GM12873 (cell line): ENCODE measurements at regions not wholly inside any gene's neighbourhood (a gene's known extent, or its start where the extent isn't known, plus 50 kb on each side); places are given as distances from the start of the nearest gene placed in this dataset.

Experiments used
- CTCF ChIP-seq: IDR thresholded peaks from 2 replicates; pipeline ENCODE4 v1.5.1; 2012; ENCODE audit warnings: low read depth, mild to moderate bottlenecking, moderate library complexity, low read length, control low read depth; ENCODE audit not compliant: insufficient read depth; ENCODE audit errors: missing control alignments

- TF ChIP-seq CTCF, result no peak
These were observed 150.1 kb upstream of the CCDC150 start for GRCh38 chr2:196489371-196489770.

GRCh38 chr2:196492946-196493345, 146.6 kb upstream of the CCDC150 start:
- TF ChIP-seq CTCF, result no peak

DNA sequence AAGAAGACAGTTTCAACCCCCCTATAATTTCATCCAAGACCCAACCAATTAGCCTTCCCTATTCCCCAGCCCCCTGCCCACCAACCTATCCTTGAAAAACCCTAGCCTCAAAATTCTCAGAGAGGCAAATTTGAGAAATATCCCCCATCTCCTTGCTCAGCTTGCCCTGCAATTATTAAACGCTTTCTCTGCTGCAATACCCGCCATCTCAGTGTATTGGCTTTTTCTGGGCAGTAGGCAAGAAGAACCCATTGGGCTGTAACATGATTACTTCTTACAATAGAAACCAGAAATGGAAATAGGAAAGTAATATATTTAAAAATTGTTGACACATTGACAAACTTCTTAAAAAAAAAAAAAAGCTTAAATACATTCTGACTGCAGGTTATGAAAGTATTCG, 140.6 kb upstream of the CCDC150 start:
- TF ChIP-seq CTCF, result no peak

DNA sequence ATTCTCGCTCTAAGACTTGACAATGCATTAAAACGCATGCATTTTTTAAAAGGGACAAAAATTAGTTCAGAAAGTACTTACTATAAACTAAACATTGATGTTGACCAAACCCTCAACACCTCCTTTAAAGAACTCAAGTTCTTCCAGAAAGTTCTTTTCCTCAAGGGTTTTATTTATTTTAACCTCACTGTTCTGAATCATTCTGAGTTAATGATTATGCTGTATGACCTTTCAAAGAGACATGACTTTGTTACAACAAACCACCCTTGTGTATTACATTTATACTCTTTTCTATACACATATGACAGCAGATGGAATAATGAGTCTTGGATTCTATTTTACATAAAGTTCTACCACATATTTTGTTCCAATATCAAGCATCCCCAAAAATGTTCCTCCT, 139.8 kb upstream of the CCDC150 start:
- TF ChIP-seq CTCF, result no peak

- no peak for TF ChIP-seq CTCF
These were observed 138.7 kb upstream of the CCDC150 start for GRCh38 chr2:196500686-196501431.

- no peak for TF ChIP-seq CTCF
These were observed 137.7 kb upstream of the CCDC150 start for GRCh38 chr2:196501836-196502235.

GRCh38 chr2:196502386-196502785, 137.1 kb upstream of the CCDC150 start:
- TF ChIP-seq CTCF, result no peak
